DMS114 treated with DMSO at 0.1 percent for 48 hours (cell line): ENCODE measurements at regions not wholly inside any gene's neighbourhood (a gene's known extent, or its start where the extent isn't known, plus 50 kb on each side); places are given as distances from the start of the nearest gene placed in this dataset.

Source experiments
- DNase-seq: peaks from one replicate; lab custom pipeline; 2025; ENCODE audit not compliant: unreplicated experiment; lab: John Stamatoyannopoulos, UW

- no peak for DNase-seq
These were observed 121.1 kb upstream of the FIGN start for GRCh38 chr2:163856941-163857340.

GRCh38 chr2:163852616-163853015 lies 116.8 kb upstream of the FIGN start:
- no peak for DNase-seq

- DNase-seq = no peak
These were observed 114.1 kb upstream of the FIGN start for GRCh38 chr2:163849756-163850435.

GRCh38 chr2:163838890-163839289 lies 103.1 kb upstream of the FIGN start:
- no peak for DNase-seq

GRCh38 chr2:163836167-163836566 lies 100.4 kb upstream of the FIGN start:
- no peak for DNase-seq

GRCh38 chr2:163834841-163835240 lies 99.0 kb upstream of the FIGN start:
- DNase-seq = no peak

- DNase-seq = peak; percentile 90
These were observed 98.4 kb upstream of the FIGN start for GRCh38 chr2:163834221-163834620.

GRCh38 chr2:163828771-163829170 lies 93.0 kb upstream of the FIGN start:
- no peak for DNase-seq

GRCh38 chr2:163822033-163822432 lies 86.2 kb upstream of the FIGN start:
- no peak for DNase-seq

- DNase-seq = no peak
These were observed 77.2 kb upstream of the FIGN start for GRCh38 chr2:163812926-163813520.

GRCh38 chr2:163808406-163808805 lies 72.6 kb upstream of the FIGN start:
- no peak for DNase-seq

- no peak for DNase-seq
These were observed 66.5 kb upstream of the FIGN start for GRCh38 chr2:163802284-163802683.

- DNase-seq = no peak
These were observed 65.7 kb upstream of the FIGN start for GRCh38 chr2:163801486-163801885.

- peak; percentile 90 for DNase-seq
These were observed 65.2 kb upstream of the FIGN start for GRCh38 chr2:163800951-163801381.

GRCh38 chr2:163799807-163800206 lies 64.0 kb upstream of the FIGN start:
- DNase-seq = peak; percentile 24

GRCh38 chr2:163794635-163795034 lies 58.8 kb upstream of the FIGN start:
- DNase-seq = no peak
